H1 (cell line): ENCODE measurements at regions not wholly inside any gene's neighbourhood (a gene's known extent, or its start where the extent isn't known, plus 50 kb on each side); places are given as distances from the start of the nearest gene placed in this dataset.

ENCODE experiments used
- CTCF ChIA-PET: fragments of 300-600 bp; sonication (Branson Sonifier 250); formaldehyde crosslinking; loops from one replicate; lab custom pipeline; 2021; ENCODE audit not compliant: partially characterized antibody; lab: Charles Lee
- POLR2A ChIA-PET: fragments of 300-600 bp; sonication (Branson Sonifier 250); formaldehyde crosslinking; loops from one replicate; lab custom pipeline; 2021; ENCODE audit warnings: inconsistent platforms; ENCODE audit not compliant: partially characterized antibody; lab: Charles Lee
- DNase-seq, 2 experiments: peaks; one replicate each; pipeline versions ENCODE4 v3.0.0 to v3.0.0-alpha.2; 2010 to 2022; ENCODE audit warnings: low spot score in 2 of 2, low read depth in 1 of 2, mixed read lengths in 1 of 2
- FAIRE-seq: peaks from 2 replicates; lab custom pipeline; 2011; peaks lifted over from hg19 to GRCh38; lab: Jason Lieb, UNC
- H2AFZ ChIP-seq: 2 replicates; pipeline ENCODE4 v1.8.1; 2012; ENCODE audit warnings: low read length, inconsistent platforms
- H2AK5ac ChIP-seq: 2 replicates; pipeline ENCODE4 v1.6.1; 2013; ENCODE audit warnings: low read depth, low read length
- H2BK120ac ChIP-seq: replicated peaks from 2 replicates; pipeline ENCODE3; 2013; ENCODE audit warnings: low read depth, low read length, inconsistent platforms
- H2BK12ac ChIP-seq: 2 replicates; pipeline ENCODE4 v1.6.1; 2013; ENCODE audit warnings: low read depth, low read length
- H2BK15ac ChIP-seq: 2 replicates; pipeline ENCODE4 v1.6.1; 2013; ENCODE audit warnings: low read length
- H2BK20ac ChIP-seq: 2 replicates; pipeline ENCODE4 v1.6.1; 2013; ENCODE audit warnings: low read length
- H2BK5ac ChIP-seq: 2 replicates; pipeline ENCODE4 v1.6.1; 2013; ENCODE audit warnings: low read depth, low read length
- H3K14ac ChIP-seq: 2 replicates; pipeline ENCODE4 v1.6.1; 2013; ENCODE audit warnings: inconsistent platforms; ENCODE audit not compliant: insufficient read length
- H3K18ac ChIP-seq: 2 replicates; pipeline ENCODE4 v1.6.1; 2013; ENCODE audit warnings: low read length; ENCODE audit errors: extremely low read depth
- H3K23ac ChIP-seq: 2 replicates; pipeline ENCODE4 v1.6.1; 2013; ENCODE audit warnings: inconsistent platforms; ENCODE audit not compliant: insufficient read length
- H3K23me2 ChIP-seq: 2 replicates; pipeline ENCODE4 v1.6.1; 2013; ENCODE audit warnings: low read depth, low read length
- H3K27ac ChIP-seq: 2 replicates; pipeline ENCODE4 v1.6.1; 2011; ENCODE audit warnings: low read depth, low read length, inconsistent platforms
- H3K27me3 ChIP-seq, 4 experiments: replicated peaks in 1 of 4; 1 replicate in 1 of 4; 2 replicates in 3 of 4; pipeline versions ENCODE4 v1.6.1 to v1.8.1; 2011 to 2013; ENCODE audit warnings: low read length in 3 of 4, mild to moderate bottlenecking in 3 of 4, inconsistent platforms in 2 of 4, mixed read lengths in 2 of 4, moderate library complexity in 1 of 4; ENCODE audit not compliant: control insufficient read depth in 3 of 4, insufficient read depth in 3 of 4; ENCODE audit errors: extremely low read depth in 1 of 4
- H3K36me3 ChIP-seq, 4 experiments: 2 replicates each; pipeline versions ENCODE4 v1.6.1 to v1.8.1; 2011 to 2013; ENCODE audit warnings: mild to moderate bottlenecking in 4 of 4, low read length in 3 of 4, moderate library complexity in 2 of 4, control low read depth in 1 of 4, inconsistent platforms in 1 of 4; ENCODE audit not compliant: insufficient read depth in 4 of 4, control insufficient read depth in 2 of 4
- H3K4ac ChIP-seq: replicated peaks from 2 replicates; pipeline ENCODE3; 2013; ENCODE audit warnings: low read length, low read depth, mixed read lengths, inconsistent platforms; ENCODE audit not compliant: insufficient read length
- H3K4me1 ChIP-seq, 4 experiments: replicated peaks in 1 of 4; 1 replicate in 1 of 4; 2 replicates in 3 of 4; pipeline versions ENCODE4 v1.6.1 to v1.8.1; 2011 to 2013; ENCODE audit warnings: low read length in 3 of 4, inconsistent platforms in 2 of 4, mixed read lengths in 1 of 4; ENCODE audit not compliant: insufficient read depth in 4 of 4, control insufficient read depth in 3 of 4
- H3K4me2 ChIP-seq, 2 experiments: 2 replicates each; pipeline versions ENCODE4 v1.6.1 to v1.8.1; 2011 to 2013; ENCODE audit warnings: low read depth in 2 of 2, low read length in 2 of 2, control low read depth in 1 of 2, inconsistent platforms in 1 of 2, mild to moderate bottlenecking in 1 of 2; ENCODE audit not compliant: insufficient read depth in 1 of 2
- H3K4me3 ChIP-seq, 4 experiments: fragments of 200-600, 300-600 bp in 1 of 4; sonication (generic), shearing (Covaris generic), sonication (Bioruptor Twin) in 1 of 4; 2 replicates each; pipeline versions ENCODE4 v1.5.1 to v1.8.1; 2011 to 2016; ENCODE audit warnings: low read length in 4 of 4, low read depth in 3 of 4, control low read depth in 2 of 4, inconsistent platforms in 2 of 4, mild to moderate bottlenecking in 2 of 4, mixed read lengths in 1 of 4, moderate library complexity in 1 of 4; ENCODE audit not compliant: insufficient read depth in 2 of 4; ENCODE audit errors: extremely low read depth in 1 of 4
- H3K56ac ChIP-seq: replicated peaks from 2 replicates; pipeline ENCODE3; 2013; ENCODE audit warnings: low read depth, mild to moderate bottlenecking, mixed read lengths, low read length, inconsistent platforms; ENCODE audit not compliant: insufficient read length
- H3K79me1 ChIP-seq: 2 replicates; pipeline ENCODE4 v1.6.1; 2013; ENCODE audit warnings: low read depth, low read length, control low read depth
- H3K79me2 ChIP-seq, 2 experiments: 2 replicates each; pipeline versions ENCODE4 v1.6.1 to v1.8.1; 2012 to 2013; ENCODE audit warnings: low read length in 2 of 2, mild to moderate bottlenecking in 2 of 2, inconsistent platforms in 1 of 2; ENCODE audit not compliant: insufficient read depth in 2 of 2, control insufficient read depth in 1 of 2
- H3K9ac ChIP-seq, 4 experiments: replicated peaks in 1 of 4; 1 replicate in 1 of 4; 2 replicates in 3 of 4; pipeline versions ENCODE4 v1.6.1 to v1.8.1; 2011 to 2013; ENCODE audit warnings: low read depth in 3 of 4, low read length in 3 of 4, control low read depth in 2 of 4, mild to moderate bottlenecking in 2 of 4, moderate library complexity in 2 of 4, inconsistent platforms in 1 of 4; ENCODE audit errors: extremely low read depth in 1 of 4
- H3K9me3 ChIP-seq, 2 experiments: 2 replicates each; pipeline versions ENCODE4 v1.6.1 to v1.8.1; 2012 to 2013; ENCODE audit warnings: mild to moderate bottlenecking in 2 of 2, moderate library complexity in 2 of 2, control low read depth in 1 of 2, inconsistent platforms in 1 of 2, low read depth in 1 of 2, low read length in 1 of 2, mixed read lengths in 1 of 2; ENCODE audit not compliant: insufficient read depth in 2 of 2
- H4K20me1 ChIP-seq, 2 experiments: replicated peaks in 1 of 2; 2 replicates each; pipeline versions ENCODE3 to v1.8.1; 2011 to 2013; ENCODE audit warnings: inconsistent platforms in 2 of 2, low read length in 2 of 2, mild to moderate bottlenecking in 1 of 2; ENCODE audit not compliant: insufficient read depth in 2 of 2, control insufficient read depth in 1 of 2
- H4K5ac ChIP-seq: 2 replicates; pipeline ENCODE4 v1.6.1; 2013; ENCODE audit warnings: low read length, low read depth, mixed read lengths, inconsistent platforms; ENCODE audit not compliant: insufficient read length
- H4K8ac ChIP-seq: 2 replicates; pipeline ENCODE4 v1.8.0; 2013; ENCODE audit warnings: mild to moderate bottlenecking, moderate library complexity, low read length, inconsistent platforms; ENCODE audit not compliant: insufficient read depth; ENCODE audit errors: extremely low read depth
- H4K91ac ChIP-seq: replicated peaks from 2 replicates; pipeline ENCODE3; 2013; ENCODE audit warnings: low read length, mixed read lengths, inconsistent platforms; ENCODE audit not compliant: insufficient read length
- CHD1 ChIP-seq: IDR thresholded peaks from 2 replicates; pipeline ENCODE4 v1.6.1; 2012; ENCODE audit warnings: low read depth, low read length, improper control_type of control experiment
- CHD2 ChIP-seq: IDR thresholded peaks from 2 replicates; pipeline ENCODE4 v1.6.1; 2012; ENCODE audit warnings: low read length, improper control_type of control experiment
- HDAC6 ChIP-seq: IDR thresholded peaks from one replicate; pipeline ENCODE4 v1.7.1; 2012; ENCODE audit warnings: low read depth, mild to moderate bottlenecking, inconsistent platforms, low read length, moderate library complexity
- KDM5A ChIP-seq: fragments of 200-600 bp; IDR thresholded peaks from 2 replicates; pipeline ENCODE4 v1.7.1; 2012; ENCODE audit warnings: mild to moderate bottlenecking, low read length, inconsistent platforms, mixed read lengths
- NRF1 ChIP-seq: IDR thresholded peaks from 2 replicates; pipeline ENCODE4 v1.6.1; 2011; ENCODE audit warnings: mild to moderate bottlenecking, low read depth, low read length, improper control_type of control experiment
- SIX5 ChIP-seq: IDR thresholded peaks from 2 replicates; pipeline ENCODE4 v1.6.1; 2011; ENCODE audit warnings: mild to moderate bottlenecking, low read depth, low read length
- SP4 ChIP-seq: IDR thresholded peaks from 2 replicates; pipeline ENCODE4 v1.6.1; 2012; ENCODE audit warnings: low read length, inconsistent platforms
- SRF ChIP-seq: IDR thresholded peaks from 2 replicates; pipeline ENCODE4 v1.6.1; 2011; ENCODE audit warnings: mild to moderate bottlenecking, low read depth, low read length, moderate library complexity
- ZNF274 ChIP-seq: IDR thresholded peaks from 2 replicates; pipeline ENCODE4 v1.7.0; 2012; ENCODE audit warnings: low read length, borderline replicate concordance; ENCODE audit errors: extremely low read depth
- WGBS, 2 experiments: shearing (Covaris generic) in 1 of 2; methylation state at CpG; one replicate each; pipeline versions ENCODE4 v1.1.6 to v1.1.7; 2013 to 2015; ENCODE audit warnings: low lambda C conversion rate in 2 of 2, mixed read lengths in 2 of 2, inconsistent platforms in 1 of 2, low coverage in 1 of 2, missing lambda C conversion rate in 1 of 2; ENCODE audit not compliant: insufficient replicate concordance in 2 of 2, insufficient coverage in 1 of 2, insufficient read length in 1 of 2; ENCODE audit errors: extremely low coverage in 1 of 2, missing lambda C conversion rate in 1 of 2; 5-methylcytosine and 5-hydroxymethylcytosine counted together
- TF ChIP-seq, protein P1 (sequence below): IDR thresholded peaks from 2 replicates; pipeline ENCODE4 v1.6.1; 2011; ENCODE audit warnings: low read depth, mild to moderate bottlenecking, low read length; ENCODE audit not compliant: insufficient read depth

DNA sequence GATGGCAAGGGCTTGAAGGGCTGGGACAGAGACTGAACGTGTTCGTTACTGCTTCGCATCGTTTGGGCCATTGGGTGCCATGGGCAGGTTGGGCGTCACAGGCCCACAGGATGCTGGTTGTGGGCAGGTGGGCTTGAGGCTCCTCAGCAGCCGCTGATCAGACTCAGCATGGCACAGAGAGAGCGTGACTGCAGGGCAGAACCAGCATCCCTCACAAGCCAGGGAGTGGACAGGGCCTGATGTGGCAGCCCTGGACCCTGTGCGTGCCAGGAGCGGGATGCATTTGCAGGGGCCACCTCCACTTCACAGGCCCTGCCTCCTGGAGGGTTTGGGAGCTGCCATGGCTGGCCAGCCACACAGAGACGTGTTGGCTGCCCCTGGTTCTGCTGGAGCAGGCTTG, 1228.3 kb downstream of the BRD1 start:
- H2BK12ac ChIP-seq = no peak overlapping the region
- no peak overlapping the region for H4K91ac ChIP-seq
- H3K4me3 ChIP-seq = no peak overlapping the region
- H3K4me1 ChIP-seq = no peaks in the 10 kb centered on the region
- H2BK20ac ChIP-seq = no peak overlapping the region
- H3K23ac ChIP-seq = no peak overlapping the region
- no peaks in the 10 kb centered on the region for H3K36me3 ChIP-seq
- no peak overlapping the region for H3K9ac ChIP-seq
- no peak overlapping the region for H2BK120ac ChIP-seq
- peaks cover 2 to 3% of the 10 kb centered on the region in 2 experiments; a peak in 1 of 4 replicates for H3K9me3 ChIP-seq
- H3K4ac ChIP-seq = no peak overlapping the region
- peaks cover 0 to 3% of the 10 kb centered on the region in 2 experiments; a peak in 1 of 4 replicates for H3K79me2 ChIP-seq
- H4K5ac ChIP-seq = no peak overlapping the region
- no peak for TF ChIP-seq CHD1
- TF ChIP-seq ZNF274 = no peak
- TF ChIP-seq SP4 = no peak
- TF ChIP-seq HDAC6 = no peak
- TF ChIP-seq SRF = no peak
- no peak for TF ChIP-seq KDM5A
- TF ChIP-seq NRF1 = no peak
- TF ChIP-seq, protein P1, sequence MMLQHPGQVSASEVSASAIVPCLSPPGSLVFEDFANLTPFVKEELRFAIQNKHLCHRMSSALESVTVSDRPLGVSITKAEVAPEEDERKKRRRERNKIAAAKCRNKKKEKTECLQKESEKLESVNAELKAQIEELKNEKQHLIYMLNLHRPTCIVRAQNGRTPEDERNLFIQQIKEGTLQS = no peak
- TF ChIP-seq CHD2 = no peak
- no peak for TF ChIP-seq SIX5
- no peak overlapping the region for H3K14ac ChIP-seq
- no peaks in the 10 kb centered on the region for H3K23me2 ChIP-seq
- DNase-seq = no peak
- no peak overlapping the region for H3K4me2 ChIP-seq
- peaks cover 4% of the 10 kb centered on the region for H3K79me1 ChIP-seq
- H4K8ac ChIP-seq = peak overlapping the region; percentile 25; the same call in 1 of the 2 replicates
- CTCF ChIA-PET = no interaction called here
- H4K20me1 ChIP-seq = peaks cover 5 to 19% of the 10 kb centered on the region in 2 experiments
- POLR2A ChIA-PET = interaction anchor here (1.2 kb wide), 1 partner anchor 196 kb away, joined by 3 read pairs; no protein-coding TSS in a partner anchor
- H2BK5ac ChIP-seq = no peak overlapping the region
- no peak overlapping the region for H2BK15ac ChIP-seq
- no peak overlapping the region for H3K18ac ChIP-seq
- H3K27ac ChIP-seq = no peak overlapping the region
- no peaks in the 10 kb centered on the region for H3K27me3 ChIP-seq
- no peak for FAIRE-seq
- H3K56ac ChIP-seq = no peak overlapping the region
- no peak overlapping the region for H2AFZ ChIP-seq
- 90% methylated on average over 10 of the region's 10 CpGs; no CpG with 5 or more reads in 1 of the 2 experiments for WGBS, 2 experiments
- H2AK5ac ChIP-seq = no peak overlapping the region
